NCI-H1092 (cell line): ENCODE measurements at regions not wholly inside any gene's neighbourhood (a gene's known extent, or its start where the extent isn't known, plus 50 kb on each side); places are given as distances from the start of the nearest gene placed in this dataset.
"Not testable (repeated sequence)": the region's sequence is repeated elsewhere in the genome, so short reads cannot be mapped to it uniquely, and the experiment has no call there.

ENCODE experiments used
- DNase-seq: peaks from one replicate; lab custom pipeline; 2025; lab: John Stamatoyannopoulos, UW

DNA sequence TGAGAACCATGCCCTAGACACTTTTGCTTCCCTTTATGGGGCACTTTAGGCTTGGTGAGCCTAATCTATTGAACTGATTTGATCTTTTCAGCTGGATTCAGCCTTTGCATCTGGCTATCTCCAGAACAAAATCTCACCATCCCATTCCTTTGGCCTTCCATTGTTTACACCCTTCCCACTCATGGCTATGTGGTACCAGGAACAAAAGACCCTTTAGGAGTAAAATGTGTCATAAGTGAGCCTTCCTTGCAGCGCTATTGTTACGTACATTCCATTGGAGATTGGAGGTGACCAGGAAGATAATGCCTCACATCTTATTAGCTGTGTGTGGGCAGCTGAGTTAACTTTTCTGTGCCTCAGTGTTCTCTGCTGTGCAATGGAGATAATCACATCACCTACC lies 188.4 kb downstream of the SATB1 start:
- no peak for DNase-seq

DNA sequence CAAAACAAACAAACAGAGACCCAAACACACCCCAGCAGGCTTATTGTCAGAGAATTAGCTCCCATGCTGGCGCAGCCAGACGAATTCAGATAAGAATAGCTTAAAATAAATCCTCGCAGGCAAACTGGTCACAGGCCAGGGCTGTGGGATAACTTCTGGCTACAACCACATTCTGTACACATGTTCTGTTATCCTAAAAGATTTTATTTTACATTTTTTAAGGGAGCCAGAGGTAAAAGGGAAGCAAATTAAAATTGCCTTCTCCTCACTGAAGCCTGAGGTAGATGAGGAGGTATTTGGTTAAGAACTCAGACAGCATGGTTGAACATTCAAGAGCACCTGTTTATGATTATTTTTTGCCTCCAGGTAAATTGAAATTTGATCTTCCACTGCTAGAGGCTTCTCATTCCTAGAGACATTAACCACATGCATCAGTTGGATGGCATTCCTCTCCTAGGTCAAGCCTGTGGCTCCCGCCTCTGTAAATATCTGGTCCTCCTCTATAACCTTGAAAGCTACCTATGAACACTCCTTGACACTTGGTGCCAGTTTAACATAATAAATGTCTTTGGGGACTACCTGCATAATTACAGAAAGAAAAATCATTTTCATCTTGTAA lies 190.3 kb downstream of the SATB1 start:
- no peak for DNase-seq

DNA sequence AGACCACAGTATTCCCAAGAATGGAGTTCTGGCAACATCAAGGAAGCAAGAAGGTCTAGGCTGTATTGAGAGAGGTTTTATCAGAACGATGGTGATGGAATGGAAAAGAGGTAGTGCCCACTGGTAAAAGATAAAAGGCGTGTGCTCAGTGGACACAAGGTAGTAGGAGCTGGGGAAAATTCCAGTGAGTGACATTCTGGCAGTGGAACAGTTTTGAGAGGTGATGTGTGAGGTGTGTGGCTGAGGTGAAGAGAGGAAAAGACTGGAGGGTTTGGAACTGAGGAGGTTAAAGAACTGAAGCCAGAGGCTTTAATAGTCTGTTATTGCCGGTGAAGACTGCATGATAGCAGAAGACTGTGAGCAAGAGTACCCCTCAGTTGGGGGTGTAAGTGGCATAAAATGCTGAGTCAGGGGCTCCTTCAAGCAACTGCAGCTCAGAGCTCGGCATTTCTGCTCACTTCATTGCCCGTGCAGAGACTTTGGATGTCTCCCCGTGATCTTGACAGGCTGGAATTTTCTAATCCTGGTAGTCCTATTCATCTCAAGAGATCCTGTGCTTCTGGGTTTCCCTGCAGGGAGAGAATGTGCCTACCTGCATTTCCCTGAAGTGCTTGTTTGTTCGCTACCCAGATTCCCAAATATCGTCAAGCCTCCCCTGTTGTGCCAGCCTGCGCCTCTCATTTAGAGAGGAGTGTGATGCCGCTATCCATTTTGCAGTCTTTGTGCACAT lies 191.0 kb downstream of the SATB1 start:
- no peak for DNase-seq

DNA sequence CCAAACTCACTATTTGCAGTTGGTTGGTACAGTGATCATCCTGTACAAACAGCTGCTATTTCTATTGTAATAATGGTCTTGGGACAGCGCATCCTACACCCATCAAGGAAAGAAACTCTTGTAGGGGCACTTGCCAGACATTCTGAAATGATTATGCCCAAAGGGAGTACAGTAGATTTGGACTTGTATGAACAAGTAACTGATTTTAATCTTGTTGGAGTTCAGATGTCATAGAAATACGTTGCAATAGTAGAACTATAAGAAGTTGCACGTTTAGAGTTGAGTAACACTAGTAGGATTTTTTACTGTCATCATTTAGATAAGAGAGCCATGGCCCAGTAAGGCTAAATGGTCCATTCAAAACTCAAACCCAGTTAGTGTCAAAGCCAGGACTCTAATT lies 192.8 kb downstream of the SATB1 start:
- no peak for DNase-seq

DNA sequence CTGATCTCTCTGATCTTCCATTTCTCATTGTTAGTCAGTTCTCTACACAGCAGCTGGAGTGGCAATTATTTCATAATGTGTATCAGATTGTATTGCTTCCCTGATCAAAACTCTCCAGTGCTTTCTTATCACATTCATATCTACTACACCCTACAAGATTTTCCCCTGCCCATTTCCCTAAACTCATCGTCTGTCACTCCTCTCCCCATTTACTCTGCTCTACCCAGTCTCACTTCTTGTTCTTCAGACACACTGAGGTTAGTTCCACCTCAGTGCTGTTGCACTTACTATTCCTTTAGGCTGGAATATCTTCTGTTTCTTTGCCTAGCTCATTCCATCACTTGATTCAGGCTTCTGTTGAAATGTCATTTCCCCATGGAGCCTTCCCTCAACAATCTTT lies 197.1 kb downstream of the SATB1 start:
- DNase-seq: no peak

DNA sequence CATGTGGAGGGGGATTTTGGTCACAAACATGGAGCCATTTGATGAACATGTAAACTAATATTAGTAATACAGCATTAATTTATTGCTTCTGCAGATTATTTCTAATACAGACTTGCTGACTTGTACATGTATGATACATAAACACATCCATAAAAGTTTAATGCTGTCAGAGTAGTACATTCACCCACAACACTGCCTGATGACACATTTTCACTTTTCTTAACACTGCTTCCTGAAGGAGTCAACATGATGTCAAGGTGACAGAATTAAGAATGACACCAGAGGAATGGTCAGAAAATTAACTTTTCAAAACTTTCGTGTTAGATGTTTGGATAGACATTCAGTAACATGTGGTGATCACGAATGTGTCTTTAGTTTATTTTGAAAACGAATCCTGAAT lies 199.4 kb downstream of the SATB1 start:
- DNase-seq: no peak

DNA sequence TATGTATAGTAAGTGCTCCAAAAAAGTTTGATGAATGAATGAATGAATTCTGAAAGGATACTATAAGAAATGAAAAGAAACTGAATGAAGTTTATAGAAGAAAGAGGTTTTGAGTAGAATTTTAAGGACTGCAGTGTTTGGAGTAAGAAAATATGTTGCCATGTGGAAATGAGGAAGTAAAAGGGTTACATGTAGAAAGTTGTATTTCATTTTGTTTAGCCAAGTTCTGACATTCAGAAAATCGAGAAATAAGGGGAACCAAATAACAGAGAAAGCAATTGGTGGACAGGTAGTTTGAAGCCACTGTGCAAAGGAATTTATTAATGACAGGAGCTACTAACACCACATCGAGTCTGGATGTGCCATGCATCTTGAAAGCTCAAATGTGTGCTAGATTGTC lies 200.7 kb downstream of the SATB1 start:
- no peak for DNase-seq

DNA sequence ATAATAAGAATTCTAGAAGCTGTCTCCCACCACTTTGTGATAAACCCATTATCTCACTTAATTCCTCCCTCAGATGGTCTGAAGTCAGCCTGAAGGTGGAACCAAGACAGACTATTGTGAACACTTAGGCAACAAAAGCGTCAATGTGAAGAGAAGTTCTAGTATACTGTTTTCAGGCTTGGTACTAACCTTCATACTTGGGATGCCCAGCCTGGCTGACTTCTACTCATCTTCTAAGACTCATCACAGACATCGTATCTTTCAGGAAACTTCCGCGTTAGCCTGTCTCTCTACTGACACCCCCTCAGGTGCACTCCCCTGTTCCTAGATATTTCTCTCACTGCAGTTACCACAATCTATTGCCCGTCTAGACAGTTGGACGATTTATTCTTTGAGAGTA lies 201.2 kb downstream of the SATB1 start:
- DNase-seq: no peak

DNA sequence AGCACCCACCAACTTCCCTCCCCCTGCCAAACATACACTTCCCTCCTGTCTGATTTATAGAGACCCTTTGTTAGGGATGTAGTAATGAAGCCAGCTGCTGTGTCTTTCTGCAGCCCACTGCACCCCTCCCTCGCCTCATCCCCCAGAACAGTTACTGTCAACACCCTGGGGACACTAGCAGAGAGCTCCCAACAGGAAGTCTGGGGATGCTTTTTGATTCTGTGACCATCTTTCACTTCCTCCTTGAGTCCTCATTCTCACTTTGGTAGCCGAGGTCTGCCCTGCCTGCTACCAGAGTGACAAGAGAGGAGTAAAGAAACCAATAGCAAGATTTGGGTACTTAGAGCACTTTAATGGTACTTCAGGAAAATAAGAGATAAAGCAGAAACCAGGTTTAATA lies 201.6 kb downstream of the SATB1 start:
- DNase-seq: no peak

DNA sequence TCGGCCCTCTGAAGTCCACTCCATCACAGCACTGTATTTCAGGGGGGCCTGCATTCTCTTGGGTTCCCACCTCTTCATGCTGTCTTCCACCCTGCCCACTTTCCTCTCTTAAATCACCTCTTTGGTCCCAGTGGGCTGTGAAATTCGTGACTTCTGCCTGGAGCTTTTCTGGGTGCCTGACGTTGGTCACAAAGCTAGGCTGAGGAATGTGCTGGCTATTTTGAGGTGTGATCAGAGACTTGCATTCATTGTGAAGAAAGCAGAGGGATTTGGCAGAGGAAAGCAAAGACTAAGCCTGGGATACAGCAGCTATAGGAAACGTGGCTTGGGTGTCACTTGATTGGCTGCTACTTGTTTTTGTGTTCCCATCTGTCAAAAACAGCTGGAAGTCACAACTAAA lies 202.5 kb downstream of the SATB1 start:
- DNase-seq: no peak

DNA sequence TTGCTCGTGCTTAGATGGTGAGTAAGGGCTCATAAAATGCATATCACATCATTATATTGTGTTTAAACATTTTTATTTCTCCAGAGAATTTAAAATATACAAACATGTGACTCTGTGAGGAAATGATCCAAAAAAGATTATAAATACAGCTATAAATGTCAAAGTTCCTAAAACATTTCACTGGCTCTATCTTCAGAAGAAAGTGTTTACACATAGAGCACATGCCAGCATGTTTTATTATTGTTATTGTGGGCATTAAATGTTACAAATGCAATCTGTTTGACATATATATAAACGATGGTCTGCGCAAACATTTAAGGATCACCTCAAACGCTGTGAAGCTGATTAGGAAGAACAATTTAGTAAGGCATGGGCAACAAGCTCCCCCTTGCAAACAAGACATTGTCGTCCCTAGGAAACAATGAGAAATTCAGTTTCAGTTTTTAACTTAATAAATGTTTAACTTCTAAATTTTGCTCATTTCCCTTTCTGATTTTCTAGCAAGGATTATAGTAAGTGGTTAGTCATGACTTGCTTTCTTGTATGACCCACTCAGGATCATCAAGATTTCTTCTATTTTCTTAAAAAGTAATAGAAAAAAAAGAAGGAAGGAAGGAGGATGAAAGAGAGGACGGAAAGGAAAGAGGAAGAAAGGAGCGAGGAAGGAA lies 207.5 kb downstream of the SATB1 start:
- no peak for DNase-seq

DNA sequence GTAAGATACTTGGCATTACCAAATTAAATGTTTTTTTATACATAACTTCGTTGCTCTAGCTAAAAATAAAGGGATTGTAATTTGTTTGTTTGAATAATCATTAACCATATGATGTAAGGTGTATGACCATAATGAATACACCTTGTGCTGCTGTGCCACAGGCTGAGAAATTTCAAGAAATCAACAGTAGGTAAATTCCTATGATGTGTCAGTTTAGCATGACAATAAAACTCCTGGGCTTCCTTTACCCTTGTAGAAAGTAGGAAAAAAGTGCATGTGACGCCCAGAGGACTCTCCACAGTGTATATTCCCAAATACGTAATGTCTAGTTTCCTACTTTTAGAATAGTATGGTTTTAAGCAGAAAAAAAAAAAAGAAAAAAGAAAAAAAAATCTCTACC lies 208.1 kb downstream of the SATB1 start:
- no peak for DNase-seq

DNA sequence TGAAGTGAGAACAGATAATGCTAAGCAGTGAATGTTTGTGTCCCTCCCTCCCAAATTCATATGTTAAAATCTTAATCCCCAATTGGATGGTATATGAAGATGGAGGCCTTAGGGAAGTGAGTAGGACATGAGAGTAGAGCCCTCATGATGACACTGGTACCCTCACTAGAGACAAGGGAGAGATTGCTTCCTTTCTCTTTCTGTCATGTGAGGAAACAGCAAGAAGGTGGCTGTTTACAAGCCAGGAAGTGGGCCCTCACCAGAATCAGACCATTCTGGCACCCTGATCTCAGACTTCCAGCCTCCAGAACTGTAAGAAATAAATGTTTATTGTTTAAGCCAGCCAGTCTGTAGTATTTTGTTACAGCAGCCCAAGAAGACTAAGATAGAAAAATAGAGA lies 209.5 kb downstream of the SATB1 start:
- no peak for DNase-seq

DNA sequence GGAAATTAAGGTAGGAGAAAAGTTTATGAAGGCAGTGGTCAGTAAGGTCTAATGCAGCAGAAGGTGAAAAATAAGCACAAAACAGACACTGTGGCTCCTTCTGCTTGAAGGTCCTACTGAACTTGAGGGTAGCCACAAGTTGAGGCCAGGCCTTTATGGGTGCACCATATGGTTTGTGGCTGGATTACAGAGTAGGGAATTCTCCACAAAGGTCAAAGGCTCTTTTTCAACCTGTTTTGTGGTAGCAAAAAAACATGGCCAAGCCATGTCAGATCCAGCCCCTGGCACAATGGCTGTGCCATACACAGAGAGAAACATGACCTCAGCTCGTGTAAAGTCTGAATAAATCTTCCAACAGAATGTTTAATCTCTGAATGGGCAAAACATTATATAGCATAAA lies 214.0 kb downstream of the SATB1 start:
- no peak for DNase-seq

DNA sequence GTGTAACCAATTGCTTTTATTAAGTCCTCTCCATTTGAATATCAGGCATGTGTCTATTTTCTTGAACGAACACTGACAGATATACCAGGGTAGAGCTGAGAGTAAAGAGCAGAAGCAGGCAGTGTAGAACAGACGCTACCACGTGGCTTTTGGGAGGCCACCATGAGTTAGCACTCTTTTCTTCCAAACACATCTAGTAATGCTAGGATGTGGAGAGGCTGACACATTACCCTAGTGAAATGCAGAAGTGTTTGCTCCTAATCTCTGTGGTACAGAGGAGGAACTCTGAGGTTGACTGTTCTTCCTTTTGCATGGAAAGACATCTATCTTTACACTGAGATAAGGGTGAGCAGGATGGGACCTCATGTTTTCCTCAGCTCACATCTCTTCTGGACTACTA lies 216.3 kb downstream of the SATB1 start:
- no peak for DNase-seq

DNA sequence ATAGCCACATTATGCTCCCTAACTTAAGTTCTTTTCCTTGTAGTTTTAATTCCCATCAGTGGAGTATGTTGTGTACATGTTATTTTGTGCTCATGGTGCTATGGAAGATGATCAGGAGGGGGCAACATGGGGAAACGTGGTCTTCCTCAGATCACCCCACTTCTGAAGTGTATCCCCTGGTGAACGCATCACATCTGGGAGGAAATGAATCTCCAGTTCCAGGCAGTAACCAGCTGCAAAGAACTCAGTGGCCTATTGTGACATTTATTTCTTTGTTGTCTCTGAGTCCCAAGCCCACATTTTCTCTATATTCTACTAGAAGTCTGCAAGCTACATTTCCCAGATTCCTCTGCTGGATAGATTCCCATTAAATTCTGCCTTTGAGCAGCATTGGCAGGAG lies 217.0 kb downstream of the SATB1 start:
- DNase-seq: no peak

DNA sequence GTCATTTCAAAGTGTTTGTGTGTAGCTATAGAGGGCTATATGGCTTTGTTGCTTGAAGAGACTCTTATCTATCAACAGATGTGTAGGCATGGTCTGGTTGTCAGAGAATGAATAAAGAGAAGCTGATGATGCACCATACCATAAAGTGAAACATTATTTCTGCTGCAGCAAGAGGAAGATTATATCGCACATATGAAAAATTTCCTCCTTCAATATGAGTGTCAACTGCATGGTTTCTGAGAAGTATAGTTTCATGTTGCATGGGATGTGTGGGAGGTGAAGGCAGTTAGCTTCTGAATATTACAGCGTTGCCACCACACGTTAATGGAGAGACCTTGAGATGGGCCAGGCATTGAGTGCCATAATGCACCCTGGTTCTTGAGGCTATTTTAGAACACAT lies 217.9 kb downstream of the SATB1 start:
- DNase-seq: no peak

DNA sequence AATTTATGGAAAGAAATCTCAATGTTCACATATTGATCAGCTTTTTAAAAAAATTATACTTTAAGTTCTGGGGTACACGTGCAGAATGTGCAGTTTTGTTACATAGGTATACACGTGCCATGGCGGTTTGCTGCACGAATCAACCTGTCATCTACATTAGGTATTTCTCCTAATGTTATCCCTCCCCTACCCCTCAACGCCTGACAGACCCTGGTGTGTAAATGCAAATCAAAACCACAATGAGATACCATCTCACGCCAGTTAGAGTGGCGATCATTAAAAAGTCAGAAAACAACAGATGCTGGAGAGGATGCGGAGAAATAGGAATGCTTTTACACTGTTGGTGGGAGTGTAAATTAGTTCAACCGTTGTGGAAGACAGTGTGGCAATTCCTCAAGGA lies 219.4 kb downstream of the SATB1 start:
- not testable (repeated sequence) for DNase-seq

DNA sequence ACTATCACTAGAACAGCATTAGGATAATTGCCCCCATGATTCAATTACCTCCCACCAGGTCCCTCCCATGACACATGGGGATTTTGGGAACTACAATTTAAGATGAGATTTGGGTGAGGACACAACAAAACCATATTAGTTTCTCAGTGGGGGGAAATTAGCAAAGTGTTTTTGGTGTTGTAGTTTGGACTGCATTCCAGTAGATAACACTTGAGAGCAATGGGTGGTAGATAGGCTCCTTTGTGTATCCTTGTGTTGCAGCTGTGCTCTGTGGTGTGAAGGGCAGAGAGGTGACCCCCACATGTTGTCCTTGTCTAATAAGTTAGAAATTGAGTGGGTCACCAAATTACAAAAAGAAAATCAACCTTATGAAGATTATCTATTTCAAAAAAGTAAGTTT lies 223.8 kb downstream of the SATB1 start:
- DNase-seq: no peak

DNA sequence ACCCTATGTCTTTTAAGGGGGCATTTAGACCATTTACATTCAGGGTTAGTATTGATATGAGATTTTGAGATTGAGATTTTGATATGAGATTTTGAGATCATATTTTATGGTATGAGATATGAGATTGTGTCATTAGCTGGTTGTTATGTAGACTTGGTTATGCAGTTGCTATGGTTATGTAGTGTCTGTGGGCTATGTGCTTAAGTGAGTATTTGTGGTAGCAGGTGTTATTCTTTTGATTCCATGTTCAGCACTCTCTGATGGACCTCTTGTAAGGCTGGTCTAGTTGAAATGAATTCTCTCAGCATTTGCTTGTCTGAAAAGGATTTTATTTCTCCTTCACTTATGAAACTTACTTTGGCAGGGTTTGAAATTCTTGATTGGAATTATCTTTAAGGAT lies 225.4 kb downstream of the SATB1 start:
- no peak for DNase-seq

DNA sequence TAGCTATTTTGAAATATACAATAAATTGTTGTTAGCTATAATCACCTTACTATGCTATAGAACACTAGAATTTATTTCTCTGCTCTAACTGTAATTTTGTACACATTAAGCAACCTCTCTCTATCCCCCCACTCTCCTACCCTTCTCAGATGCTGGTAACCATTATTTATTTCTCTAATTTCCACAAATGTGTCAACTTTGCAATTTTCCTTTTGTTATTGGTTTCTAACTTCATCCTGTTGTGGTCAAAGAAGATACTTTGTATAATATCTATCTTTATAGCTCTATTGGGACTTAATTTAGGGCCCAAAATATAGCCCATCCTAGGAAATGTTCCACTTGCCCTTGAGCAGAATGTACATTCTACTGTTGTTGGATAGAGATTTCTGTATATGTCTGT lies 229.3 kb downstream of the SATB1 start:
- DNase-seq: no peak

DNA sequence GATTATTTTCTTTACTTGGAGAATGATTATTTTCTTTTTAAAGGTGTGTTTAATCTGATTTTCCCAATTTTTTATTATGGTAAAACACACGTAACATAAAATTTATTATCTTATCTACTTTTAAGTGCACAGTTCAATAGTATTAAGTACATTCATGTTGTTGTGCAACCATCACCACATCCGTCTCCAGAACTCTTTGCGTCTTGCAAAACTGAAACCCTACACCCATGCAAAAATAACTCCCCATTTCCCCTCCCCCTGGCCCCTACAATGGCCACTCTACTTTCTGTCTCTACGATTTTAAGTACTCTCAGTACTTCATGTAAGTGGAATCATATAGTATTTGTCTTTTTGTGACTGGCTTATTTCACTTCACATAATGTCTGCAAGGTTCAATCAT lies 230.7 kb downstream of the SATB1 start:
- DNase-seq: no peak

DNA sequence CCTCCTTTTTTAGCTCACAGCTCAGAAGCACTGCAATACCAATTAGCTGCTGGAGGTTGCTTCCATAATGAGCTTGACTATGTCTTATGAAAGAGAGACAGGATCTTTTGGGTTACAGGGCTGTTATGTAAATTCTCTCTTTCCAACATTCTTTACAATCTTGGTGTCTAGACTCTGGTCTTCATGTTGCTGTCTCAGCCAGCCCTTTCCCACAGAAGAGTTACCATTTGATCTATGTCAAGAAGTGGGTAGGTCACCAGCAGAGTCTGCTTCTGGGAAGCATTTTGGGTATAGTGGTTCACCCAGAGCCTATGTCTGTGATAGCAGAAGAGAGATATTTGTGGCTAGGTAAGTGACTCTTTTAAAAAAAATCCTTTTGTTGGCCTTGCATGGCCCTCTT lies 234.5 kb downstream of the SATB1 start:
- no peak for DNase-seq
